NB4 (cell line): ENCODE measurements at regions not wholly inside any gene's neighbourhood (a gene's known extent, or its start where the extent isn't known, plus 50 kb on each side); places are given as distances from the start of the nearest gene placed in this dataset.

Source experiments
- DNase-seq: peaks from one replicate; pipeline ENCODE4 v3.0.0; 2010; ENCODE audit warnings: low read depth
- H3K4me3 ChIP-seq: one replicate; pipeline ENCODE4 v1.5.1; 2011; ENCODE audit warnings: mild to moderate bottlenecking, low read depth, low read length, moderate library complexity
- CTCF ChIP-seq: IDR thresholded peaks from one replicate; pipeline ENCODE4 v1.5.1; 2012; ENCODE audit warnings: low read depth, low read length
- MAX ChIP-seq: IDR thresholded peaks from 2 replicates; pipeline ENCODE4 v1.6.1; 2011; ENCODE audit warnings: low read depth, low read length
- MYC ChIP-seq: IDR thresholded peaks from 2 replicates; pipeline ENCODE4 v1.6.1; 2011; ENCODE audit warnings: low read depth, low read length
- POLR2A ChIP-seq: IDR thresholded peaks from 2 replicates; pipeline ENCODE4 v1.6.1; 2011; ENCODE audit warnings: mild to moderate bottlenecking; ENCODE audit not compliant: insufficient read length; ENCODE audit errors: extremely low read depth

GRCh38 chr9:126219166-126219565 is 107.5 kb upstream of the MVB12B start:
- DNase-seq = no peak
- no peak for TF ChIP-seq POLR2A
- TF ChIP-seq CTCF = no peak
- no peak for TF ChIP-seq MAX
- no peak for TF ChIP-seq MYC
- no peak overlapping the region for H3K4me3 ChIP-seq

- no peak overlapping the region for H3K4me3 ChIP-seq
- DNase-seq = no peak
- TF ChIP-seq POLR2A (no peak), MAX (no peak), MYC (no peak), CTCF (no peak)
Observed at GRCh38 chr9:126219648-126220063, 107.0 kb upstream of the MVB12B start.

DNA sequence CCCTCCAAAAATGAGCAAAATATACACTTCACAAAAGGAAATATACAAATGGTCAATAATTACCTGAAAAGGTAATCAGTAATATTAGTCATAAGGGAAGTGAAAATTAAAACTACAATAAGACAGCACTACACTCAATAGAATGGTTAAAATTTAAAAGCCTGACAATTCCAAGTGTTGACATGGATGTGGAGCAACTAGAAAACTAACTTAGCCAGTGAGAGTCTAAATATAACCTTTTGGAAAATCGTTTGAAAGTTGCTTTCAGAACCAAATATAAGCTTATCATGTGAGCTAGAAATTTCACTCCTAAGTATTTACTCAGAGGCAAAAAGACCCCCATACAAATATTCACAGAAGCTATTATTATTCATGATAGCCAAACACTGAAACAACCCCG is 105.1 kb upstream of the MVB12B start:
- no peak for TF ChIP-seq POLR2A
- no peak for TF ChIP-seq MAX
- no peak for TF ChIP-seq MYC
- TF ChIP-seq CTCF = no peak
- H3K4me3 ChIP-seq = no peak overlapping the region
- no peak for DNase-seq

- no peak overlapping the region for H3K4me3 ChIP-seq
Observed at GRCh38 chr9:126222363-126222834, 104.2 kb upstream of the MVB12B start.

GRCh38 chr9:126222835-126223431 is 103.7 kb upstream of the MVB12B start:
- DNase-seq = no peak
- TF ChIP-seq CTCF = no peak
- no peak for TF ChIP-seq POLR2A
- no peak for TF ChIP-seq MAX
- no peak for TF ChIP-seq MYC
- H3K4me3 ChIP-seq = no peak overlapping the region

More at GRCh38 chr9:126222363-126222834, 104.2 kb upstream of the MVB12B start:
- DNase-seq = no peak
- TF ChIP-seq MYC (no peak), CTCF (no peak), POLR2A (no peak), MAX (no peak)
